ENCODE measurements at regions not wholly inside any gene's neighbourhood (a gene's known extent, or its start where the extent isn't known, plus 50 kb on each side); places are given as distances from the start of the nearest gene placed in this dataset.
"Not testable (repeated sequence)": the region's sequence is repeated elsewhere in the genome, so short reads cannot be mapped to it uniquely, and the experiment has no call there.

GRCh38 chr1:199089393-199090122, 450.7 kb downstream of the PTPRC start:
- H3K27ac ChIP-seq, result no peak overlapping the region
- H3K9me3 ChIP-seq, result no peaks in the 10 kb centered on the region
- intact Hi-C loops (cut with DNase I; ENCODE audit: low total_unique reads), result no loop called here
- no peaks in the 10 kb centered on the region for H3K27me3 ChIP-seq
- TF ChIP-seq POLR2A (IDR thresholded peaks at IDR 0.05) (no peak), CTCF (IDR thresholded peaks at IDR 0.05) (no peak)
- no peaks in the 10 kb centered on the region for H3K4me1 ChIP-seq
- no peak for DNase-seq
- H3K4me3 ChIP-seq, result no peak overlapping the region
- H3K36me3 ChIP-seq, result no peaks in the 10 kb centered on the region

- H3K36me3 ChIP-seq; H3K4me1 ChIP-seq; H3K9me3 ChIP-seq; DNase-seq; intact Hi-C loops (cut with DNase I; ENCODE audit: low total_unique reads); H3K27me3 ChIP-seq; H3K27ac ChIP-seq; H3K4me3 ChIP-seq: not testable (repeated sequence)
Measured at GRCh38 chr1:199095628-199096027, 456.8 kb downstream of the PTPRC start.

- DNase-seq, result no peak
- Histone ChIP-seq H3K9me3 (no peaks in the 10 kb centered on the region), H3K27me3 (no peaks in the 10 kb centered on the region), H3K4me1 (no peaks in the 10 kb centered on the region), H3K27ac (no peak overlapping the region), H3K36me3 (no peaks in the 10 kb centered on the region), H3K4me3 (no peak overlapping the region)
- intact Hi-C loops (cut with DNase I; ENCODE audit: low total_unique reads), result no loop called here
- TF ChIP-seq POLR2A (IDR thresholded peaks at IDR 0.05) (no peak), CTCF (IDR thresholded peaks at IDR 0.05) (no peak)
Measured at GRCh38 chr1:199096591-199096990, 457.8 kb downstream of the PTPRC start.

- Histone ChIP-seq H3K36me3 (no peaks in the 10 kb centered on the region), H3K9me3 (no peaks in the 10 kb centered on the region), H3K4me1 (no peaks in the 10 kb centered on the region), H3K4me3 (no peak overlapping the region), H3K27me3 (no peaks in the 10 kb centered on the region), H3K27ac (no peak overlapping the region)
- intact Hi-C loops (cut with DNase I; ENCODE audit: low total_unique reads), result no loop called here
- TF ChIP-seq POLR2A (IDR thresholded peaks at IDR 0.05) (no peak), CTCF (IDR thresholded peaks at IDR 0.05) (no peak)
- no peak for DNase-seq
Measured at GRCh38 chr1:199098468-199098867, 459.6 kb downstream of the PTPRC start.

- Histone ChIP-seq H3K27me3 (no peaks in the 10 kb centered on the region), H3K27ac (no peak overlapping the region), H3K4me3 (no peak overlapping the region), H3K36me3 (no peaks in the 10 kb centered on the region), H3K9me3 (no peaks in the 10 kb centered on the region), H3K4me1 (no peaks in the 10 kb centered on the region)
- intact Hi-C loops (cut with DNase I; ENCODE audit: low total_unique reads), result no loop called here
- DNase-seq, result no peak
- TF ChIP-seq CTCF (IDR thresholded peaks at IDR 0.05) (no peak), POLR2A (IDR thresholded peaks at IDR 0.05) (no peak)
Measured at GRCh38 chr1:199101139-199101538, 462.3 kb downstream of the PTPRC start.

- H3K27ac ChIP-seq, result no peak overlapping the region
- H3K4me1 ChIP-seq, result no peaks in the 10 kb centered on the region
- H3K4me3 ChIP-seq, result no peak overlapping the region
- no peaks in the 10 kb centered on the region for H3K9me3 ChIP-seq
- H3K36me3 ChIP-seq, result no peaks in the 10 kb centered on the region
- intact Hi-C loops (cut with DNase I; ENCODE audit: low total_unique reads), result no loop called here
- TF ChIP-seq POLR2A (IDR thresholded peaks at IDR 0.05), result no peak
- no peak for TF ChIP-seq CTCF (IDR thresholded peaks at IDR 0.05)
- DNase-seq, result no peak
- no peaks in the 10 kb centered on the region for H3K27me3 ChIP-seq
Measured at GRCh38 chr1:199101635-199102034, 462.8 kb downstream of the PTPRC start.
